OCI-LY7 (cell line): ENCODE measurements at regions not wholly inside any gene's neighbourhood (a gene's known extent, or its start where the extent isn't known, plus 50 kb on each side); places are given as distances from the start of the nearest gene placed in this dataset.

Source experiments
- EZH2phosphoT487 ChIP-seq: fragments of 200-600 bp; sonication (generic); IDR thresholded peaks from 2 replicates; pipeline ENCODE4 v1.6.1; 2018; ENCODE audit warnings: low read depth, borderline replicate concordance, mild to moderate bottlenecking, mixed run types, antibody characterized with exemption, low read length, moderate library complexity, mixed read lengths
- TF ChIP-seq, protein P1 (sequence below): fragments of 200-600 bp; sonication (generic); conservative IDR thresholded peaks from 2 replicates; pipeline ENCODE4 v1.5.1; 2014; ENCODE audit warnings: mild to moderate bottlenecking, antibody characterized with exemption, low read length, moderate library complexity, mixed read lengths

DNA sequence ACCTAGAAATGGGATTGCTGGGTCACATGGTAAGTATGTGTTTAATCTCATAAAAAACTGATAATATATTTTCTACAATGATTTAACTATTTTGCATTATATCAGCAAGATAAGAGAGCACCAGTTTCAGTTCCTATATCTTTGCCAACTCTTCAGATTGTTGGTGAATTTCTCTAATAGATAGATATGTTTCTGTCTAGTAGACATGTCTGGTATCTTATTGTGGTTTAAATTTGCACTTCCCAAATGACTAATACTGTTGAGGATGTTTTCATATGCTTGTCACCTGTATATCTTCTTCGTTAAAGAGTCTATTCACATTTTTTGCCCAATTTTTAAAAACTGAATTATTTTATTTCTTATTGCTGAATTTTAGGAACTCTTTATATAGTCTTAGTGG is 113.8 kb upstream of the UXS1 start:
- TF ChIP-seq, protein P1, sequence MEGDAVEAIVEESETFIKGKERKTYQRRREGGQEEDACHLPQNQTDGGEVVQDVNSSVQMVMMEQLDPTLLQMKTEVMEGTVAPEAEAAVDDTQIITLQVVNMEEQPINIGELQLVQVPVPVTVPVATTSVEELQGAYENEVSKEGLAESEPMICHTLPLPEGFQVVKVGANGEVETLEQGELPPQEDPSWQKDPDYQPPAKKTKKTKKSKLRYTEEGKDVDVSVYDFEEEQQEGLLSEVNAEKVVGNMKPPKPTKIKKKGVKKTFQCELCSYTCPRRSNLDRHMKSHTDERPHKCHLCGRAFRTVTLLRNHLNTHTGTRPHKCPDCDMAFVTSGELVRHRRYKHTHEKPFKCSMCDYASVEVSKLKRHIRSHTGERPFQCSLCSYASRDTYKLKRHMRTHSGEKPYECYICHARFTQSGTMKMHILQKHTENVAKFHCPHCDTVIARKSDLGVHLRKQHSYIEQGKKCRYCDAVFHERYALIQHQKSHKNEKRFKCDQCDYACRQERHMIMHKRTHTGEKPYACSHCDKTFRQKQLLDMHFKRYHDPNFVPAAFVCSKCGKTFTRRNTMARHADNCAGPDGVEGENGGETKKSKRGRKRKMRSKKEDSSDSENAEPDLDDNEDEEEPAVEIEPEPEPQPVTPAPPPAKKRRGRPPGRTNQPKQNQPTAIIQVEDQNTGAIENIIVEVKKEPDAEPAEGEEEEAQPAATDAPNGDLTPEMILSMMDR, result no peak
- no peak for TF ChIP-seq EZH2phosphoT487
